Activated CD8-positive, alpha-beta T cell treated with anti-CD3 and anti-CD28 coated beads, Interleukin-2, amount 10 ng/mL, durations not matched to agents 7 days and 5 days (primary cell): ENCODE measurements at regions not wholly inside any gene's neighbourhood (a gene's known extent, or its start where the extent isn't known, plus 50 kb on each side); places are given as distances from the start of the nearest gene placed in this dataset.

Source experiments
- ATAC-seq: fragments of 150-1000 bp; cut with Tn5 transposase; one replicate; pipeline ENCODE4 v1.10.0; 2021; ENCODE audit warnings: moderate library complexity
- CTCF ChIA-PET: fragments of 350-600 bp; sonication (Branson Sonifier 250); formaldehyde crosslinking; loops from one replicate; lab custom pipeline; 2021; ENCODE audit warnings: antibody characterized with exemption; lab: Charles Lee
- POLR2A ChIA-PET: fragments of 350-600 bp; sonication (Branson Sonifier 250); formaldehyde crosslinking; loops from one replicate; lab custom pipeline; 2021; ENCODE audit warnings: antibody characterized with exemption; lab: Charles Lee
- DNase-seq: peaks from one replicate; pipeline ENCODE4 v3.0.0-alpha.2; 2020
- H3K27ac Mint-ChIP-seq: one replicate; pipeline ENCODE4 v1.8.0; 2021; ENCODE audit warnings: mild to moderate bottlenecking, mixed read lengths
- H3K27me3 Mint-ChIP-seq: one replicate; pipeline ENCODE4 v1.8.0; 2021; ENCODE audit warnings: low read depth, mixed read lengths
- H3K36me3 Mint-ChIP-seq: one replicate; pipeline ENCODE4 v1.8.0; 2021; ENCODE audit warnings: low read depth, mixed read lengths
- H3K4me1 Mint-ChIP-seq: one replicate; pipeline ENCODE4 v1.8.0; 2021; ENCODE audit warnings: low read depth, mixed read lengths
- H3K4me3 Mint-ChIP-seq: one replicate; pipeline ENCODE4 v1.8.0; 2021; ENCODE audit warnings: mild to moderate bottlenecking, mixed read lengths
- H3K9me3 Mint-ChIP-seq: one replicate; pipeline ENCODE4 v1.8.0; 2022; ENCODE audit warnings: mixed read lengths; ENCODE audit not compliant: insufficient read depth

DNA sequence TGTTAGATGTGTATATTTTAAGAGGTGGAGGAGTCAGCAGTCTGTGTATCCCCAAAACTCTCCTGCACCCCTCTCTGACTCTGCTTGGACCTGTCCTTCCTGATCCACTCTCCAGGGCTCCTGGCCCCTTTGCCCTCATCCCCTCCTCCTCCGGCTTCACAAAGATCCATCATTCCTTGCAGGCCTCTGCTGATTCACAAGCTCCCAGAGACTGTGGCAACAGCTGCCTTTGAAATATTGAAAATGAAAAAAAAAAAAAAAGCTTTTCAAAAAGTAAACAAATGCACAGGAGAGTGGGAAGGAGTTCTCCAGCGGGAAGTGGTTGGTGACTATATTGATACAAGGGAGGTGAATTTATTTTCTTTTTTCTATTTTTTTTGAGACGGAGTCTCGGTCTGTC is 330.2 kb upstream of the SULF2 start:
- no peaks in the 10 kb centered on the region for H3K36me3 Mint-ChIP-seq
- no peak overlapping the region for H3K4me3 Mint-ChIP-seq
- ChIA-PET POLR2A (no interaction called here), CTCF (no interaction called here)
- H3K27me3 Mint-ChIP-seq: peaks cover 2% of the 10 kb centered on the region
- H3K9me3 Mint-ChIP-seq: no peaks in the 10 kb centered on the region
- DNase-seq (no peak), ATAC-seq (no peak)
- no peak overlapping the region for H3K27ac Mint-ChIP-seq
- H3K4me1 Mint-ChIP-seq: no peaks in the 10 kb centered on the region

DNA sequence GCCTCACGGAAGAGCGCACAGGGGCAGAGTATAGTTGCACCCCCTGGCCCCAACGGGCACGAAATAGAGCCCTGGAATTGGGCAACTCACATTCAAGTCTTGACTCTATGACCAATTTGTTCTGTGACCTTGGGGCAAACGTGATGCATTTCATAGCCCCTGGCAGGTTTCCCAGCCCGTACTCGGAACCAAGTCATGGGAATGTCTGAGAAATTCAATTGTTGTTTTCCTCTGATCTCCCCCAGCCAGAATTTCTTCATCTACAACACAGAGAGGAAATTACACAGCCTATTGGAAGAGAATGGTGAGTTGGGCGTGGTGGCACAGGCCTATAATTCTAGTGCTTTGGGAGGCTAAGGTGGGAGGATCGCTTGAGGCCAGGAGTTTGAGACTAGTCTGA is 322.3 kb upstream of the SULF2 start:
- ATAC-seq (no peak), DNase-seq (no peak)
- Mint-ChIP-seq H3K36me3 (no peaks in the 10 kb centered on the region), H3K27me3 (peaks cover 7% of the 10 kb centered on the region), H3K4me3 (no peak overlapping the region), H3K4me1 (no peaks in the 10 kb centered on the region), H3K27ac (no peak overlapping the region), H3K9me3 (no peaks in the 10 kb centered on the region)
- POLR2A ChIA-PET: no interaction called here
- CTCF ChIA-PET: no interaction called here

DNA sequence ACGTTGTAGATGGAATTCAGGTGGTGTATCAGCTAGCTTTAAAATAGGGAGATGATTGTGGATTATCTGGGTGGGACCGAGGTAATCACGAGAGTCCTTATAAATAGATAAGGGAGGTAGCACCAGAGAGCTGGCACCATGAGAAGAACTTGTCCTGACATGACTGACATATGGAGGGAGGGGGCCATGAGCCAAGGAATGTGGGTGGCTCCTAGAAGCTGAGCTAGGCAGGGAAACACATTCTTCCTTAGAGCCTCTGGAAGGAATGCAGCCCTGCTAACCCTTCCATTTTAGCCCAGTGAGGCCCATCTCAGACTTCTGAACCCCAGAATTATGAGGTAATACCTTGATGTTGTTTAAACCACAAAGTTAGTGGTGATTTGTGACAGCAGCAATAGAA is 321.1 kb upstream of the SULF2 start:
- Mint-ChIP-seq H3K4me1 (no peaks in the 10 kb centered on the region), H3K36me3 (no peaks in the 10 kb centered on the region), H3K9me3 (no peaks in the 10 kb centered on the region), H3K27ac (no peak overlapping the region), H3K27me3 (peaks cover 7% of the 10 kb centered on the region), H3K4me3 (no peak overlapping the region)
- ChIA-PET CTCF (no interaction called here), POLR2A (no interaction called here)
- DNase-seq (no peak), ATAC-seq (no peak)

DNA sequence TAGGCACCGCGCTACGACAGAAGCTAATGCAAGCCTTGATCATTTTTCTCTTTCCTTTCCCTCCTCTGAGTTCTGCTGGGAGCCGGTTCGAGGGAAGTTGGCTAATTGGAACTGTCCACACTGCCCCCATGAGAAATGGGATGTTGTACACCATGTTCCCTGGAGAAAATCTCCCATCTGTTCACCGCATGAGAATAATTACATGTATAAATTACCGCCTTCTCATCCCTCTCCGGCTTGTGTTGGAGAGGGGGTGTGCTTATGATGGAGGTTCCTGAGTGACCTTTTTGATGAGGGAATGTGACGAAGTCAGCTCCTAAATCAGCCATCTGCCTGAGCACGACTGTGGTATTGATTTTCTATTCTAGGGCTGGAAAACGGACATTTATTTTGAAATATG is 320.2 kb upstream of the SULF2 start:
- Mint-ChIP-seq H3K9me3 (no peaks in the 10 kb centered on the region), H3K4me3 (no peak overlapping the region), H3K4me1 (no peaks in the 10 kb centered on the region), H3K36me3 (no peaks in the 10 kb centered on the region), H3K27ac (no peak overlapping the region), H3K27me3 (peaks cover 5% of the 10 kb centered on the region)
- ChIA-PET CTCF (no interaction called here), POLR2A (no interaction called here)
- no peak for ATAC-seq
- no peak for DNase-seq

DNA sequence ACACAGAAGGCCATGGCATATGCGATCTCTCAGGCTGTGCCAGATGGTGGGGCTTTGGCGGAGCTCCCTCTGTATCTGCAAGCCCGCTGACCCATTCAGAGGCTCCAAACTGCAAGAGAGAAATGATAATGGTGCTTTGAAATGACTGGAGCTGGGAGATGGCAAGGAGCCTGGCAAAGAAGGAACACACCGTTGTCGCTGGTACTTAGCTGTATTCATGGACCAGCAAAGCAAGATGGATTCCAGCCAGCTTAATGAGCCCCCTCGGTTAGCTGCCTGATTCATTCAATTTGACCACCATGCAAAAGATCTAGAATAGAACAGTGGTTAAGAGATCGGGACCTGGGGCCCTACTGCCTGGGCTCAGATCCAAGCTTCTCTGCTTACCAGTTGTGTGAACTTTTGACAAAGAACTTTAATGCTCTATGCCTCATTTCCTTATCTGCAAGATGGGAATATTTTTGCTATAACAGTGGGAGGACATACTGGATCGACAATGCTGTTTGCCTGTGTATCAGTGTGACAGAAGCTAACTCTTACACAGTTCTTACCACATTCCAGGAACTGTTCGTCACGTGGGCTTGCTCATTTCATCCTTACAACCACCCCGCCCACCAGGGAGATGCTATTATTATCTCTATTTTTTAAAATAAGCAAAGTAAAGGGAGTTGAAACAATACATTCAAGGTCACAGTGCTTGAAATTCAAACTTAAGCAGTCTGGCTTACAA is 317.8 kb upstream of the SULF2 start:
- Mint-ChIP-seq H3K27me3 (no peaks in the 10 kb centered on the region), H3K4me1 (no peaks in the 10 kb centered on the region), H3K27ac (no peak overlapping the region), H3K36me3 (no peaks in the 10 kb centered on the region), H3K9me3 (no peaks in the 10 kb centered on the region), H3K4me3 (no peak overlapping the region)
- CTCF ChIA-PET: interaction anchor here (0.8 kb wide), 1 partner anchor 23 kb away, joined by 3 read pairs; no protein-coding TSS in a partner anchor
- no peak for ATAC-seq
- POLR2A ChIA-PET: no interaction called here
- DNase-seq: no peak

DNA sequence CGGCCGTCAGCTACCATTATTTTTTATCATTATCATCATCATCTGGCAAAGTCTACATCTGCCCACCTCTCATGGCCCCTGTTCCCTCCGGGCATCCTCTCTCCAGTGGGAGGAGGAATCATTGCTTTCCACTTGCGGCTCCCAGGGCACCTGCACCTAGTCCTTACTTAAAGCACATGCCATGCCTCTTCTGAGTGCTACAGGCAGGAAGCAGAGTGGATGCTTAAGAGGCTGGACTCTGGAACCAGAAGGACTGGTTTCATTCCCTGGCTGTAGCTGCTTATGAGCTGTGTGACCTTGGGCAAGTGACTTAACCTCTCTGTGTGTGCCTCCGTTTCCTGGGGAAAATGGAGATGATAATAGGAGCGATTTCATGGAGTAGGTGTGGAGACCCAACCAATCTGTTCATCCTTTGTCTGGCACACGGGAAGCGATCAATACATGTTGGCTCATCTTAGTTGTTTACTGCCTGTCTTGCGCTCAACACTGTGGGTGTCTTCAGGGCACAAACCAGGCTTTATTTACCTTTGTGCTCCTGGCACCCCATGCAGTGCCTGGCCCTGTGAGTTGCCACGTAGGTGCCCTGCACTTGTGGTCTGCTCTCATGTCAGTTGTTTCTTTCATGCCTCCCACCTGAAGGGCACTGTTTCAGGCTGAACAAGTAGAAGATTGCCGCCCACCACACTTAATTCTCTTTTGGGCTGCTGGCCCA is 317.0 kb upstream of the SULF2 start:
- ChIA-PET POLR2A (no interaction called here), CTCF (no interaction called here)
- no peak overlapping the region for H3K4me3 Mint-ChIP-seq
- H3K27me3 Mint-ChIP-seq: no peaks in the 10 kb centered on the region
- no peaks in the 10 kb centered on the region for H3K4me1 Mint-ChIP-seq
- no peak overlapping the region for H3K27ac Mint-ChIP-seq
- DNase-seq (no peak), ATAC-seq (no peak)
- H3K9me3 Mint-ChIP-seq: no peaks in the 10 kb centered on the region
- H3K36me3 Mint-ChIP-seq: no peaks in the 10 kb centered on the region

DNA sequence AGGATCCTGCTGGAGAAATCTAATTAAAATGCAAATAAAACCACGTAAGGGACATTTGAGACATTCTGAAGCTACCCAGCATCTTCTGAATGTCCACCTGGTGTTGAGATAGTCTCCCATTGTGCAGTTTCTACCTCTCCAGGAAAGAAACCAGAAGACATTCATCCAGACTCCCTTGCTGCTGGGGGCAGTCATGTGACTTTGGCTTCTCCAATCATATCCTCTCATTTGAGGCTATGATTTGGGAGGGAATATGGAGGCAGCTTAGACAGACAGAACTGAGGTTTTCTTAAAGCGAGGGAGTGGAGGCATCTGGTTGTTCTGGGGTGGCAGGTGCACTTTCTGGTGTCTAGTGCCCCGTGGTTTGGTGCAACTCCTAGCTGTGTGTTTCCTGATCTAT is 315.2 kb upstream of the SULF2 start:
- Mint-ChIP-seq H3K27me3 (no peaks in the 10 kb centered on the region), H3K9me3 (no peaks in the 10 kb centered on the region), H3K27ac (no peak overlapping the region), H3K4me3 (no peak overlapping the region), H3K4me1 (no peaks in the 10 kb centered on the region), H3K36me3 (no peaks in the 10 kb centered on the region)
- no peak for DNase-seq
- POLR2A ChIA-PET: no interaction called here
- ATAC-seq: no peak
- CTCF ChIA-PET: no interaction called here

DNA sequence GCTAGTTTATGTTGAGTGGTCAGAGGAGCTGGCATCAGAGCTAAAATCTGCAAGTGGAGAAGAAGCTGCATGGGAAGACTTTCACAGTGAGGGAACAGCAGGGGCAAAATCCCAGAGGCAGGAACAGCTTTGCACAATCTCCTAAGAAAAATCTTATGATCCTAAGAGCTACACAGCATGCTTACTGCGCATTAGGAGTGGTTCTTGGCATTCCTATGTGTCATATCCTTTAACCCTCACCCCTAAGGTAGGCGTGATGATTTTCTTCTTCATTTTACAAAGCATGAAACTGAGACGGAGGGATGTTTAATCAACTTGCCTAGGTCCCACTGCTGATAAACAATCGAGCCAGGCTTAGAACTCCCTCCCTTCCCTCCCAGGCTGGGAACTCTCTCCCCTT is 313.6 kb upstream of the SULF2 start:
- CTCF ChIA-PET: no interaction called here
- no peaks in the 10 kb centered on the region for H3K9me3 Mint-ChIP-seq
- no peak overlapping the region for H3K27ac Mint-ChIP-seq
- no peaks in the 10 kb centered on the region for H3K36me3 Mint-ChIP-seq
- no peak overlapping the region for H3K4me3 Mint-ChIP-seq
- H3K4me1 Mint-ChIP-seq: no peaks in the 10 kb centered on the region
- DNase-seq (no peak), ATAC-seq (no peak)
- POLR2A ChIA-PET: no interaction called here
- H3K27me3 Mint-ChIP-seq: no peaks in the 10 kb centered on the region

DNA sequence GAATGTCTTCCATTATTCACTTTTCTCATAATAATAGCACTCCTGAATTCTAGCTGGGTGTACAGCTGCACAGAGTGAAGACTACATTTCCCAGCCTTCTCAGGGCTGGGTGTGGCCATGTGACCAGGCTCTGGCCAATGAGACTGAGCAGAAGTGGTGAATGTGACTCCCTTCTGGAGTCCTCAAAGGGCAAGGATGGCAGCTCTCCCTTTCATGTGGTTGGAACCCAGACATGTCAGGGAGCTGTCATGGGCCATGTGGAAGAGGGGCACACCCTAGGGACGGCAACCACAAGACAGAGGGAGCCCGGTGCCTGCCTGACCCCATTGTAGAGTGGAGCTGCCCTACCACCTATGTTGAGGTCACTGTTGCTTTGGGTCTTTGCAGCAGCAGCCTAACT is 312.8 kb upstream of the SULF2 start:
- H3K4me1 Mint-ChIP-seq: no peaks in the 10 kb centered on the region
- H3K36me3 Mint-ChIP-seq: no peaks in the 10 kb centered on the region
- ChIA-PET POLR2A (no interaction called here), CTCF (interaction anchor here (0.6 kb wide), 1 partner anchor 404 kb away, joined by 3 read pairs; no protein-coding TSS in a partner anchor)
- ATAC-seq (no peak), DNase-seq (no peak)
- no peaks in the 10 kb centered on the region for H3K9me3 Mint-ChIP-seq
- H3K4me3 Mint-ChIP-seq: no peak overlapping the region
- no peak overlapping the region for H3K27ac Mint-ChIP-seq
- no peaks in the 10 kb centered on the region for H3K27me3 Mint-ChIP-seq

DNA sequence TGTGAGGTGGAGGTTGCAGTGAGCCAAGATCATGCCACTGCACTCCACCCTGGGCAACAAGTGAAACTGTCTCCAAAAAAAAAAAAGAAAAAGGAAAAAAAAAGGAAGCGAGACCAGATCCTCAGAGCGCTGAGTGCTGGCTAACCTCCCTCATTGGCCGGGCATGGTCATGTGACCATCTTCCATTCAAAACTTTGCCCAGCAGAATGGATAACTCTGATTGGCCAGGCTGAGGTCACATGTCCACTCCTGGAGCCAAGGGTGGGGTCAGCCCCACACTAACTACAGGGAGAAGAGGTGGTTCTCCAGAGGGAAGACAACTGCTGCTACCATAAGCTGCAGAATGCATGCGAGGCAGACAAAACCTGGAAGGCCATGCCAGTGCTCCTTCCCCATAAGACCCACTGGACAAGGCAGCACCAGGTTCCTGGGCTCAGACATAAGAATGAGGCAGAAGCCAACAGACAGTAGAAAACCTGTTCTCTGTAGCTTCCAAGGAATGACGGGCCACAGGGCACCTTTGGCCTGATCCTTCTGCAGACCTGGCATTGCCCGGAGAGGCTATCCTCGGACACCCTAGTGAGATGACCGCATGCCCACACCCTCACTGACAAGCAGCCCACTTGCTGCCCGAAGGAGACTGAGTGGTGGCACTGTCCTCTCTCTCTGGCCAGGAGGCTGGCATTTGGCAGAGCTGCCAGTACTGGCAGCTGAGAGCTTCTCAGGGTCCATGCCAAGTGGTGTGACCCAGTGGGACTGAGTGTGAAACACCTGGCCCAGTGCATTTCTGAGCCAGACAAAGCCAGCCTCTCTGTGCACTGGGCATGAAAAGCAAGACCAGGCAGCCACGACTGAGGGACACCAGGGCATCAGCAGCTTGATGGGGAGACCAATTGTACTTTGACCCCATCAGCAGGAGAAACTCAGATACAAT is 311.9 kb upstream of the SULF2 start:
- ChIA-PET CTCF (no interaction called here), POLR2A (interaction anchor here (0.5 kb wide), 1 partner anchor 202 kb away, joined by 3 read pairs; no protein-coding TSS in a partner anchor)
- Mint-ChIP-seq H3K4me1 (no peaks in the 10 kb centered on the region), H3K9me3 (no peaks in the 10 kb centered on the region), H3K36me3 (no peaks in the 10 kb centered on the region), H3K27me3 (no peaks in the 10 kb centered on the region), H3K27ac (no peak overlapping the region), H3K4me3 (no peak overlapping the region)
- ATAC-seq (no peak), DNase-seq (no peak)

DNA sequence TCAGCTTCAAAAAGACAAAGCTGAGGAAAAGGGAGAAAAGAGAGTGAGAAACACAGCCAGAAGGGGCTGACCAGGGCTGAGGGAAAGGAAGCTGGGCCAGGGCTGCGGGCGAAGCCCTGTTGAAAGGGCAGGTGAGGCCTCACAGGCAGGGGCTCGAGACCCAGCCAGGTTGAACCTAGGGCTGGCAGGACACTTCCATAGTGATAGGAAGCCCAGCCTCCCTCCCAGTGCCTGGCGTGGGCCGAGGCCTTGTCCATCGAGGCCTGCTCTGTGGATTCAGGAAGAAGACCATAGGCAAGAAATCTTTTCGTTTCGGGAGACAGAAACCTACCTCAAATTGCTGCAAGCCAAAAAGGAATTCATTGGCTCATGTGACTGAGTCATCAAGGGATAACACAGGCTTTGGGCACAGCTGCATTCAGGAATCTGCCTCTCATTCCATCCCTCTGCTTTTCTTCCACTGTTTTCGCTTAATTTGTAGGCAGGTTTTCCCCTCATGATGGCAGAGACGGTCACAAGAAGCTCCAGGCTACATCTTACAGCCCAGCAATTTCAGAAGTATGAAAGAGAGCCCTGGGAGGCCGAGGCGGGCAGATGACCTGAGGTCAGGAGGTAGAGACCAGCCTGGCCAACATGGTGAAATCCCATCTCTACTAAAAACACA is 311.1 kb upstream of the SULF2 start:
- Mint-ChIP-seq H3K27ac (no peak overlapping the region), H3K27me3 (no peaks in the 10 kb centered on the region), H3K4me3 (no peak overlapping the region), H3K9me3 (no peaks in the 10 kb centered on the region), H3K4me1 (no peaks in the 10 kb centered on the region), H3K36me3 (no peaks in the 10 kb centered on the region)
- CTCF ChIA-PET: no interaction called here
- POLR2A ChIA-PET: no interaction called here
- no peak for DNase-seq
- ATAC-seq: no peak
